HG02798 (cell line): ENCODE measurements at regions not wholly inside any gene's neighbourhood (a gene's known extent, or its start where the extent isn't known, plus 50 kb on each side); places are given as distances from the start of the nearest gene placed in this dataset.

Source experiments
- ATAC-seq: cut with Tn5 transposase; IDR thresholded peaks from one replicate; pipeline ENCODE4 v1.9.1; 2021; ENCODE audit warnings: mild to moderate bottlenecking; ENCODE audit not compliant: unreplicated experiment, poor library complexity

- ATAC-seq, result no peak
Measured at GRCh38 chr6:44700422-44700821, 312.9 kb downstream of the CDC5L start.

- no peak for ATAC-seq
Measured at GRCh38 chr6:44701038-44701636, 313.6 kb downstream of the CDC5L start.

- ATAC-seq, result no peak
Measured at GRCh38 chr6:44701637-44702101, 314.2 kb downstream of the CDC5L start.

- ATAC-seq, result no peak
Measured at GRCh38 chr6:44702292-44702691, 314.8 kb downstream of the CDC5L start.

GRCh38 chr6:44704240-44705150 lies 317.0 kb downstream of the CDC5L start:
- ATAC-seq, result peak; percentile 68

GRCh38 chr6:44705596-44705995 lies 318.1 kb downstream of the CDC5L start:
- ATAC-seq, result no peak

GRCh38 chr6:44706011-44706410 lies 318.5 kb downstream of the CDC5L start:
- ATAC-seq, result no peak

GRCh38 chr6:44708208-44708607 lies 320.7 kb downstream of the CDC5L start:
- no peak for ATAC-seq

- ATAC-seq, result no peak
Measured at GRCh38 chr6:44712353-44713111, 325.0 kb downstream of the CDC5L start.

GRCh38 chr6:44715188-44715587 lies 327.7 kb downstream of the CDC5L start:
- no peak for ATAC-seq

- no peak for ATAC-seq
Measured at GRCh38 chr6:44715925-44716324, 328.4 kb downstream of the CDC5L start.

- ATAC-seq, result no peak
Measured at GRCh38 chr6:44717431-44717830, 329.9 kb downstream of the CDC5L start.

- no peak for ATAC-seq
Measured at GRCh38 chr6:44721954-44722578, 334.6 kb downstream of the CDC5L start.

- no peak for ATAC-seq
Measured at GRCh38 chr6:44722736-44723135, 335.2 kb downstream of the CDC5L start.

- no peak for ATAC-seq
Measured at GRCh38 chr6:44723439-44724197, 336.1 kb downstream of the CDC5L start.

- ATAC-seq, result no peak
Measured at GRCh38 chr6:44725070-44725469, 337.6 kb downstream of the CDC5L start.

- ATAC-seq, result no peak
Measured at GRCh38 chr6:44727651-44728630, 340.4 kb downstream of the CDC5L start.

GRCh38 chr6:44730771-44731391 lies 343.4 kb downstream of the CDC5L start:
- ATAC-seq, result no peak
